ENCODE measurements at regions not wholly inside any gene's neighbourhood (a gene's known extent, or its start where the extent isn't known, plus 50 kb on each side); places are given as distances from the start of the nearest gene placed in this dataset.

GRCh38 chr12:125436686-125437085, 371.5 kb downstream of the AACS start:
- Histone ChIP-seq H4K20me1 (ENCODE audit: low read length) (no peaks in the 10 kb centered on the region), H3K9me2 (replicated peaks; ENCODE audit: low read length) (no peaks in the 10 kb centered on the region), H2AFZ (ENCODE audit: low read length) (no peak overlapping the region), H3K9ac (ENCODE audit: low read length) (no peak overlapping the region), H3K4me3 (ENCODE audit: low read length) (no peak overlapping the region), H3K9me3 (ENCODE audit: low read length) (no peaks in the 10 kb centered on the region), H3K4me1 (ENCODE audit: insufficient read depth, low read length) (no peaks in the 10 kb centered on the region), H3K79me2 (ENCODE audit: low read length) (no peaks in the 10 kb centered on the region), H3K36me3 (ENCODE audit: low read depth, low read length) (no peaks in the 10 kb centered on the region), H3K4me2 (ENCODE audit: low read length) (no peak overlapping the region), H3K27ac (ENCODE audit: low read length) (no peak overlapping the region), H3K27me3 (ENCODE audit: low read length) (peaks cover 50% of the 10 kb centered on the region), H3F3A (ENCODE audit: low read length, unreplicated experiment) (no peaks in the 10 kb centered on the region)
- DNase-seq (no peak), ATAC-seq (no peak)
- intact Hi-C loops (cut with micrococcal nuclease), result no loop called here
- CTCF ChIA-PET, result no interaction called here
- POLR2A ChIA-PET (ENCODE audit: unreplicated experiment), result no interaction called here
- TF ChIP-seq CTCF (conservative IDR thresholded peaks at IDR 0.05; ENCODE audit: low read depth, low read length), result no peak
- TF ChIP-seq EZH2 (IDR thresholded peaks at IDR 0.05; ENCODE audit: low read length, unreplicated experiment), result no peak
- BruUV-seq (replicated peaks), result no TSS peak

- TF ChIP-seq EZH2 (IDR thresholded peaks at IDR 0.05; ENCODE audit: low read length, unreplicated experiment), result no peak
- TF ChIP-seq EZH2phosphoT487 (IDR thresholded peaks at IDR 0.05; ENCODE audit: borderline replicate concordance, low read length), result no peak
- TF ChIP-seq CTCF (conservative IDR thresholded peaks at IDR 0.05; ENCODE audit: low read depth, low read length), result no peak
- ChIA-PET CTCF (no interaction called here), POLR2A (ENCODE audit: unreplicated experiment) (no interaction called here)
- Histone ChIP-seq H3K4me1 (ENCODE audit: insufficient read depth, low read length) (no peaks in the 10 kb centered on the region), H3K4me3 (ENCODE audit: low read length) (no peak overlapping the region), H3F3A (ENCODE audit: low read length, unreplicated experiment) (no peaks in the 10 kb centered on the region), H3K9ac (ENCODE audit: low read length) (no peak overlapping the region), H3K9me3 (ENCODE audit: low read length) (no peaks in the 10 kb centered on the region), H3K79me2 (ENCODE audit: low read length) (no peaks in the 10 kb centered on the region), H4K20me1 (ENCODE audit: low read length) (no peaks in the 10 kb centered on the region), H3K9me2 (replicated peaks; ENCODE audit: low read length) (no peaks in the 10 kb centered on the region), H3K36me3 (ENCODE audit: low read depth, low read length) (no peaks in the 10 kb centered on the region), H3K27ac (ENCODE audit: low read length) (no peak overlapping the region), H2AFZ (ENCODE audit: low read length) (no peak overlapping the region), H3K27me3 (ENCODE audit: low read length) (peaks cover 24% of the 10 kb centered on the region), H3K4me2 (ENCODE audit: low read length) (no peak overlapping the region)
- DNase-seq, result no peak
- no peak for ATAC-seq
- intact Hi-C loops (cut with micrococcal nuclease), result no loop called here
- BruUV-seq (replicated peaks), result no TSS peak
These were observed 375.2 kb downstream of the AACS start for GRCh38 chr12:125440399-125440798.

GRCh38 chr12:125443341-125443740, 378.1 kb downstream of the AACS start:
- Histone ChIP-seq H3K27ac (ENCODE audit: low read length) (no peak overlapping the region), H3K9me3 (ENCODE audit: low read length) (no peaks in the 10 kb centered on the region), H3K36me3 (ENCODE audit: low read depth, low read length) (no peaks in the 10 kb centered on the region), H3K4me2 (ENCODE audit: low read length) (no peak overlapping the region), H3K4me1 (ENCODE audit: insufficient read depth, low read length) (no peaks in the 10 kb centered on the region), H3K27me3 (ENCODE audit: low read length) (peaks cover 2% of the 10 kb centered on the region; the same call in 1 of the 2 replicates), H3K9me2 (replicated peaks; ENCODE audit: low read length) (no peaks in the 10 kb centered on the region), H2AFZ (ENCODE audit: low read length) (no peak overlapping the region), H3F3A (ENCODE audit: low read length, unreplicated experiment) (no peaks in the 10 kb centered on the region), H3K4me3 (ENCODE audit: low read length) (no peak overlapping the region), H3K79me2 (ENCODE audit: low read length) (no peaks in the 10 kb centered on the region), H4K20me1 (ENCODE audit: low read length) (no peaks in the 10 kb centered on the region), H3K9ac (ENCODE audit: low read length) (no peak overlapping the region)
- ChIA-PET CTCF (no interaction called here), POLR2A (ENCODE audit: unreplicated experiment) (no interaction called here)
- no peak for TF ChIP-seq CTCF (conservative IDR thresholded peaks at IDR 0.05; ENCODE audit: low read depth, low read length)
- no peak for TF ChIP-seq EZH2 (IDR thresholded peaks at IDR 0.05; ENCODE audit: low read length, unreplicated experiment)
- no peak for TF ChIP-seq EZH2phosphoT487 (IDR thresholded peaks at IDR 0.05; ENCODE audit: borderline replicate concordance, low read length)
- no peak for DNase-seq
- intact Hi-C loops (cut with micrococcal nuclease), result no loop called here
- BruUV-seq (replicated peaks), result no TSS peak
- ATAC-seq, result no peak

Data from PC-3 (cell line).